HG02973 (cell line): ENCODE measurements at regions not wholly inside any gene's neighbourhood (a gene's known extent, or its start where the extent isn't known, plus 50 kb on each side); places are given as distances from the start of the nearest gene placed in this dataset.
"Not testable (repeated sequence)": the region's sequence is repeated elsewhere in the genome, so short reads cannot be mapped to it uniquely, and the experiment has no call there.

Experiments
- ATAC-seq: cut with Tn5 transposase; IDR thresholded peaks from one replicate; pipeline ENCODE4 v1.9.1; 2021; ENCODE audit warnings: moderate library complexity; ENCODE audit not compliant: unreplicated experiment

DNA sequence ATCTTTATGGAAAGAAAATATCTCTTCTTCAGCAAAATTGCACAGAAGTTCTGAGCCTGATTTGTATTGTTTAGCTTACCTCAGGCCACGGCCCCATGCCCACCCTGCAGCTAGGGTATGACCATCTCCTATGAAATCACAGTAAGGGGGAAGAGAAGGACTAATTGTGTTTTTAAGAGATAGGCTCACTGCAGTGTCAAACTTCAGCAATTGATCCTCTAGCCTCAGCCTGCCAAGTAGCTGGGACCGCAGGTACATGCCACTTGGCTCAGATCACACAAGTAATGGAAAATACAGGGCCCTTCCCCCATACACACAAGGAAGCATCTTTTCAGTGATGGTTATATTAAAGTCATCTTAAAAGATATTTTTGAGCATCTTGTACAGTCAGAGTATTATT lies 60.0 kb downstream of the DMAC1 start:
- ATAC-seq = no peak

- no peak for ATAC-seq
Observed at GRCh38 chr9:7735311-7735710, 64.3 kb downstream of the DMAC1 start.

DNA sequence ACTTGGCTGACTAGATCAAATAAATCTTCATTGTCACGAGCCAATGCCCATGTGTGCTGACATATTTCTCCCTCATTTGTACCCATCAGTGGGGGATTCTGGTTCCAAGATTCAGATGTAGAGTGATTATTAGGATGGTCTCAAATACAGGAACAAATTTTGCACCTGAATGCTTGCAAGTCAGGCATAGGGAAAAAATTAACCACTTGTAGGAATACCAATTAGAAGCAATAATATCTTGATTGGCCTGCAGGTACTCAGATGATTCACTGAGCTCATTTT lies 69.5 kb downstream of the DMAC1 start:
- ATAC-seq = no peak

GRCh38 chr9:7729371-7730163 lies 70.0 kb downstream of the DMAC1 start:
- ATAC-seq = no peak

DNA sequence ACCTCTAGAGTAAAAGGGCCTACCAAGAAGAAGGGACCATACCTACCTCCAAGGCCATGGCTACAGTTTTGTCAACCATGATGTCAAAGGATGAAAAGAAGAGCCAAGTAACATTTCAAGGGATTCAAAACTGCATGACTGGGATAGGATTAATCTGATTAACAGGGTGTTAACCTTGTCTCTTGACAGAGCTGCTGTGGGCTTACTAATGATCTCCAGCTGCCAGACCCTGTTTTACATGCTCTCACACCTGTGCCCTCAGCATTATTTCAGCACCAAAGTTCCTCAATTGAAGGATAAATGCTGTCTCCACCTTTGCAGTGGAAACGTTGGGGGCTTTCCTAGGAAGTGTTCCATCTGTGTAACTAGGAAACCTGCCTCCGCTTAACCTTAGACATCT lies 78.3 kb downstream of the DMAC1 start:
- no peak for ATAC-seq

DNA sequence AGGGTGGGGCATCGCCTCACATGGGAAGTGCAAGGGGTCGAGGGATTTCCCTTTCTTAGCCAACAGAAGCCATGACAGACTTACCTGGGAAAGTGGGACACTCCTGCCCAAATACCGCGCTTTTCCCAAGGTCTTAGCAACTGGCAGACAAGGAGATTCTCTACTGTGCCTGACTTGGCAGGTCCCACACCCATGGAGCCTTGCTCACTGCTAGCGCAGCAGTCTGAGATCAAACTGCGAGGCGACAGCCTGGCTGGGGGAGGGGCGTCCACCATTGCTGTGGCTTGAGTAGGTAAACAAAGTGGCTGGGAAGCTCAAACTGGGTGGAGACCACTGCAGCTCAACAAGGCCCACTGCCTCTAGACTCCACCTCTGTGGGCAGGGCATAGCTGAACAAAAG lies 86.5 kb downstream of the DMAC1 start:
- ATAC-seq = not testable (repeated sequence)

DNA sequence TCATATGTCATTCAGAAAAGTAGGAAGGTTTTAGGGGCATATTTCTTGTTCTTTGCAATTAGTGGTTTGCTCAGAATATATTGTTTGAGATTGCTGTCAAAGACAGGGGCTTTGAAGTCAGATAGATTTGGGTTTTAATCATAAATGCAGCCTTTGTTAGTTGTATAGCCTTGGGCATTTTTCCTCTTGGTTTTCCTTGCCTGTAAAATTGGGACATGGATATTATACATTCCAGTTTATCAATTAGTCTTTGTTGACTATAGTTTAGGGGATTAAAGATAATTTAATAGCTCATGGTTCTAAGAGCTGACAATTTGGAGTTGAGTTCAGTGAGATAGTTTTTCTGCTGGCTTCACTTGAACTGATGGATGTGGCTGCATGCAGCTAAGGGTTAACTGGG lies 88.9 kb downstream of the DMAC1 start:
- no peak for ATAC-seq

DNA sequence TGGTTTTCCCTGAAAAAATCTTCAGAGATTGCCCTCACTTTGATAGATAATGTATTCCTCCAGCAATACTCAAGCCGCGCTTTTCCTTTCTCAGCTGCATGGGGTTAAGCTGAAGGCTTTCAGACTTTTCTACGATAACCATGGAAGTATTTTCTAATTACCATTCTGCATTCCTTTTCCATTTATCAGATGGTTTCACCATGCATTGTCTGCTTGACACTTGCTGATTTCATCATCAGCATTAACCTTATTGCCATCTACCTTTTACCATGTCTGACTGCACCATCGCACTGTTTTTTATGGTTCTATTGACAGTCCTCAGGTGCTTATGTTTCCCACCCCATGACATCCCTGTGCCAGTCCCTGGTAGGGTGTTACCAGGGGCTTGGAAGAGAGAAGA lies 91.6 kb downstream of the DMAC1 start:
- no peak for ATAC-seq

DNA sequence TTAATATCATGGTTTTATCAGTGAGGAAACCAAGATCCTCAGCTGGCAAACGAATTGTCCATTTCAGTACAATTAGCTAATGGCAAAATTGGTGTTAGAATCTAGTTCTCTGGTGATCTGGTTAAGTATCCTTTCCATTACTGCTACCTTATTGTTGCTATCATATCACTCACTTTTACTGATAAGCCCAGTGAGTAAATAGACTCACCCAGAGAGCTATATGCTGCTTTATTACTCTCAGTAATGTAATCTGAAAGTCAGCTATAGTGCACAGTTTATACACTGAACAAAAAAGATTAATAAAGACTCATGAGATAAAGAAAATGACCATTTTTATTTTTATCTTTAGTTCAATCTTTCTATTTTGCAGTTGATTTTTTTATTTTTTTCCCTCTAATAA lies 95.0 kb downstream of the DMAC1 start:
- ATAC-seq = no peak

- ATAC-seq = no peak
Observed at GRCh38 chr9:7691909-7692308, 107.7 kb downstream of the DMAC1 start.

- ATAC-seq = no peak
Observed at GRCh38 chr9:7690014-7690413, 109.6 kb downstream of the DMAC1 start.

DNA sequence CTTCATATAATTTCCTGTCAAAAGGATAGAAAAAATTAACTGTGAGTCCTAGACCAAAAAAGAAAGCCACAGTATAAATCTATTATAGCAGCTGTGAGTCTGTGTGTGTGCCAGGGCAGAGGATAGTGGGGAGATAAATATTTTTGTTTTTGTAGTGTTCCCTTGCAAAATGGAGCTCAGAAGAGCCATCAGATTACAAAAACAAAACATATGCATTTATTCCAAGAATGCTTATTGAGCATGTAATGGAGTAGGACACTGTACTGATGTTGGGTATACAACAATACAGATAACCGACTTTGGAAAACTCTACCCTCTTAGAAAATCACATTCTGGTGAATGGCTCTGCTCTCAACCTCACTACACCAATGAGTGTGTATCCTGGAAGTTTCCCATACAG lies 111.0 kb downstream of the DMAC1 start:
- no peak for ATAC-seq

DNA sequence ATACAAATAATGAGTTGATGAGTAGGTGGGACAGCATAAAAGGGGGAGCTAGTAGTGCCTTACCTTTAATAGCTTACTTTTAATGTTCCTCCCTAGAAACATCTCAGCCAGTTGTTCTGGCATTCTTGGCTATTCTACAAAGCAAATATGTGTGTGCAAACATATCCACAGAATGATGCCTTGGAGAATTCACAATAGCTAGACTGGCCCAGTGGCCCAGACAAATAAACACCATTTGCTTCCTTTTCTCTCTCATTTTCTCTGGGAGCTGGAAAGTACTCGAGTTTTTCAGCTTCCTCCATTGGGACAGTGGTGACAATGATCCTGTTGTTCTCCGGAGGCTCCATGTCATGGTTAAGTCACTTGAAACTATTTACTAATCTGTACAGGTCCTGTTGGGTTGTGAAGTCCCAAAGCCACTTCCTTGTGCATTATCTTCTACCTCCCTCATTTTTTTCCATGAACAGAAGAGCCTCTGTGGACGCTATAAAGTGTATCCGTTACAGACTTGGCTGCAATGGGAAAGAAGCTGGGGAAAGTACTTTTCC lies 122.9 kb downstream of the DMAC1 start:
- no peak for ATAC-seq

- ATAC-seq = no peak
Observed at GRCh38 chr9:7671847-7672246, 127.7 kb downstream of the DMAC1 start.

- no peak for ATAC-seq
Observed at GRCh38 chr9:7668541-7668940, 131.0 kb downstream of the DMAC1 start.

GRCh38 chr9:7665874-7666273 lies 133.7 kb downstream of the DMAC1 start:
- no peak for ATAC-seq

- ATAC-seq = no peak
Observed at GRCh38 chr9:7659766-7660165, 139.8 kb downstream of the DMAC1 start.

DNA sequence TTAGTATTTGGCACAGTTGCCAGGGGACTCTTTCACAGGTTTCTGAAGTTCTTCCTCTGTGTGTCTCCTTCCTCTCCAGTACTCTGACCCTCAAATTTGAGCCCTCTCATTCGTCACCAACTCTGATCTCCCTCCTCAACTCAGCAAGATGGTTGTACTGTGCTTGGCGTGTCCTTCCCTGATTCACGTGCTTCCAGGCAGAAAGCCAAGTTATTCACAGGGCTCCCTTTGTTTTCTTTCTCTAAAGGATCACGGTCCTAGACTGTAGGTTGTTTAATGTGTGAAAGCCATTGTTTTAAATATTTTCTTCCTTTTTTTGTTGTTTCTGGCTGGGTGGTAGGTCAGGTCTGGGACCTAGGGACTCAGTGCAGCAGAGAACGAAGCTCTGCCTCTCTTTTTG lies 142.9 kb downstream of the DMAC1 start:
- no peak for ATAC-seq

- no peak for ATAC-seq
Observed at GRCh38 chr9:7653262-7653661, 146.3 kb downstream of the DMAC1 start.

- ATAC-seq = no peak
Observed at GRCh38 chr9:7640231-7640630, 159.3 kb downstream of the DMAC1 start.

DNA sequence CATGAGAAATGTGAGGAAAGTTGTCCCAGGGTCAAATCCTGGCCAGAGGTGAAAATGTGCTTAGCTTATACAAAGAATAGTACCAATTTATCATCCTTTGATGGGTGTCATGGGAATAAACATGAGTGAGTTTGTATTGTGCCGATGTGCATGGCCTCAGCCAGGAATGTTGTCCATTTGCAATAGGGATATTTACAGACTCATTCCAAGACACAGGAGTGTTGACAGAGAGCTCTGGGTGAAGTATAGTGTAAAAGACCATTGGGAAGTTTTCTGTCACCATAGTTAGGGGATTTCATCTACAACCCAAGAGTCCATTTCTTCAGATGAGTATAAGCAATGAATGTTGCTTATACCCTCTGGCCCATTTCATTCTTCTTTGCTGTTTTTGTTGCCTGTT lies 160.1 kb downstream of the DMAC1 start:
- ATAC-seq = no peak

DNA sequence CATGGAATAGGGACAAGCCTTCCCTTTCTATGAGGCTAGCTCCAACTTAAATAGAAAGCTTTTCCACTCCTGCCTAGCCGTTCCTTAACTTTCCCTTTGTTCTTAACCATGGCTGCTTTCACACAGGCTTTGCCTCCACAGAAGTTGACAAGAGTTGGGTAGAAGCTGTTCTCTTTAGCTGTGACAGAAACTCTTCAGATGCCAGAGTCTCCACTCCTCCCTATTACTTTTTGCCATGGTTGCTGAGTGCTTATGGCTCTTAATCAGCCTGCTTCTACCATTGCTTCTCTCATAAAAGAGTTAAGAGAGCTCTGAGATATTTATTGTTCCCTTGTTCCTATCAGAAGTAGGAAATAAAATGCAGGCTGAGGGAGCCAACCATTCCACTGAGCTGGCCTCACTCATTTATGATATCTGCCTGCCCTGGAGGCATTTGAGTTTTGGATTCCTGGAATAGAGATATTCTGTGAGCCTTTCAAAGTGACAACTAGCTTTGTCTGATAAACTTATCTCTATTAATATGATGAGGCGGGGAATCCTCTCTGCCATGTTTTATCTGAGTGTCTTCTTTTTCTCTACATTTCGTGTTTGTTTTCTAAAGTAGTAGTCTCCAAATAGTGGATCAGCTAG lies 162.6 kb downstream of the DMAC1 start:
- no peak for ATAC-seq

GRCh38 chr9:7636309-7636708 lies 163.3 kb downstream of the DMAC1 start:
- ATAC-seq = no peak
